CD4-positive, alpha-beta T cell (primary cell): ENCODE measurements at regions not wholly inside any gene's neighbourhood (a gene's known extent, or its start where the extent isn't known, plus 50 kb on each side); places are given as distances from the start of the nearest gene placed in this dataset.

ENCODE experiments used
- ATAC-seq: fragments of 200-7000 bp; cut with Tn5 transposase; one replicate; pipeline ENCODE4 v1.10.0; 2022; ENCODE audit warnings: mild to moderate bottlenecking; ENCODE audit not compliant: poor library complexity
- CTCF ChIA-PET: fragments of 350-600 bp; sonication (Branson Sonifier 250); formaldehyde crosslinking; loops from one replicate; lab custom pipeline; 2021; ENCODE audit warnings: antibody characterized with exemption, inconsistent platforms; lab: Charles Lee
- POLR2A ChIA-PET: fragments of 350-600 bp; sonication (Branson Sonifier 250); formaldehyde crosslinking; loops from one replicate; lab custom pipeline; 2021; ENCODE audit warnings: antibody characterized with exemption, inconsistent platforms; lab: Charles Lee
- DNase-seq, 14 experiments: peaks; one replicate each; pipeline ENCODE4 v3.0.0-alpha.2; 2013 to 2020; ENCODE audit warnings: mixed read lengths in 2 of 14
- H3K27ac ChIP-seq, 2 donors: one replicate each; pipeline versions ENCODE4 v1.5.1 to v1.7.0; 2013; ENCODE audit warnings: low read length in 2 of 2, low read depth in 1 of 2, mild to moderate bottlenecking in 1 of 2
- H3K27me3 ChIP-seq, 2 experiments: 1 replicate in 1 of 2; 2 replicates in 1 of 2; pipeline versions ENCODE4 v1.6.1 to v1.7.0; 2013; ENCODE audit warnings: low read length in 2 of 2, control low read depth in 1 of 2, mild to moderate bottlenecking in 1 of 2, moderate library complexity in 1 of 2; ENCODE audit not compliant: insufficient read depth in 2 of 2, control insufficient read depth in 1 of 2
- H3K36me3 ChIP-seq: one replicate; pipeline ENCODE4 v1.6.1; 2013; ENCODE audit warnings: low read length, control low read depth; ENCODE audit not compliant: insufficient read depth
- H3K4me1 ChIP-seq: one replicate; pipeline ENCODE4 v1.6.1; 2013; ENCODE audit warnings: low read length, control low read depth; ENCODE audit not compliant: insufficient read depth
- H3K4me3 ChIP-seq: one replicate; pipeline ENCODE4 v1.5.1; 2013; ENCODE audit warnings: mild to moderate bottlenecking, low read length, moderate library complexity
- H3K9me3 ChIP-seq, 2 experiments: 1 replicate in 1 of 2; 2 replicates in 1 of 2; pipeline versions ENCODE4 v1.6.1 to v1.7.0; 2013; ENCODE audit warnings: low read length in 2 of 2, mild to moderate bottlenecking in 2 of 2, control low read depth in 1 of 2, moderate library complexity in 1 of 2; ENCODE audit not compliant: control insufficient read depth in 1 of 2, insufficient read depth in 1 of 2
- H3K27ac Mint-ChIP-seq: one replicate; pipeline ENCODE4 v1.8.0; 2020; ENCODE audit warnings: mixed read lengths
- H3K27me3 Mint-ChIP-seq: one replicate; pipeline ENCODE4 v1.8.0; 2021; ENCODE audit warnings: mixed read lengths
- H3K36me3 Mint-ChIP-seq: one replicate; pipeline ENCODE4 v1.8.0; 2021; ENCODE audit warnings: low read depth, mixed read lengths
- H3K4me1 Mint-ChIP-seq: one replicate; pipeline ENCODE4 v1.8.0; 2021; ENCODE audit warnings: low read depth, mixed read lengths
- H3K4me3 Mint-ChIP-seq: one replicate; pipeline ENCODE4 v1.8.0; 2020; ENCODE audit warnings: mild to moderate bottlenecking, mixed read lengths
- H3K9me3 Mint-ChIP-seq: one replicate; pipeline ENCODE4 v1.8.0; 2020; ENCODE audit warnings: mixed read lengths
- CTCF ChIP-seq: fragments of 200-600 bp; IDR thresholded peaks from one replicate; pipeline ENCODE4 v1.8.0; 2022; ENCODE audit warnings: antibody characterized with exemption, mild to moderate bottlenecking
- intact Hi-C, 2 experiments: fragments of 100-400 bp; cut with DNase I in 1 of 2; cut with micrococcal nuclease in 1 of 2; formaldehyde crosslinking; loops; one replicate each; pipeline versions ENCODE4 v1.15.1 to v1.9.0; 2023 to 2025; cut with DNase I, micrococcal nuclease

- Mint-ChIP-seq H3K4me3 (no peak overlapping the region), H3K36me3 (no peaks in the 10 kb centered on the region), H3K4me1 (no peaks in the 10 kb centered on the region), H3K27ac (no peak overlapping the region), H3K27me3 (no peaks in the 10 kb centered on the region), H3K9me3 (peaks cover 16% of the 10 kb centered on the region)
- Histone ChIP-seq H3K4me1 (no peaks in the 10 kb centered on the region), H3K4me3 (no peak overlapping the region), H3K9me3 (peaks cover 3 to 6% of the 10 kb centered on the region in 2 experiments), H3K36me3 (no peaks in the 10 kb centered on the region), H3K27ac (no peak overlapping the region), H3K27me3 (no peaks in the 10 kb centered on the region)
- no peak for ATAC-seq
- ChIA-PET POLR2A (no interaction called here), CTCF (no interaction called here)
- intact Hi-C loops: no loop called here
- DNase-seq: no peak
- TF ChIP-seq CTCF: no peak
Observed at GRCh38 chr12:16881986-16882570, 276.1 kb upstream of the LMO3 start.

GRCh38 chr12:16880864-16881285, 274.9 kb upstream of the LMO3 start:
- Mint-ChIP-seq H3K4me3 (no peak overlapping the region), H3K27ac (no peak overlapping the region), H3K36me3 (no peaks in the 10 kb centered on the region), H3K27me3 (no peaks in the 10 kb centered on the region), H3K4me1 (no peaks in the 10 kb centered on the region), H3K9me3 (peaks cover 10% of the 10 kb centered on the region)
- intact Hi-C loops: no loop called here
- POLR2A ChIA-PET: no interaction called here
- Histone ChIP-seq H3K36me3 (no peaks in the 10 kb centered on the region), H3K27me3 (no peaks in the 10 kb centered on the region), H3K4me1 (no peaks in the 10 kb centered on the region), H3K9me3 (peaks cover 3% of the 10 kb centered on the region in 2 experiments), H3K27ac (no peak overlapping the region), H3K4me3 (no peak overlapping the region)
- no peak for ATAC-seq
- TF ChIP-seq CTCF: no peak
- CTCF ChIA-PET: no interaction called here
- DNase-seq: no peak

GRCh38 chr12:16870845-16871244, 264.9 kb upstream of the LMO3 start:
- Mint-ChIP-seq H3K36me3 (no peaks in the 10 kb centered on the region), H3K4me3 (no peak overlapping the region), H3K9me3 (peaks cover 13% of the 10 kb centered on the region), H3K27me3 (no peaks in the 10 kb centered on the region), H3K27ac (no peak overlapping the region), H3K4me1 (no peaks in the 10 kb centered on the region)
- H3K36me3 ChIP-seq: no peaks in the 10 kb centered on the region
- H3K27ac ChIP-seq: no peak overlapping the region
- no peak for TF ChIP-seq CTCF
- no peaks in the 10 kb centered on the region for H3K27me3 ChIP-seq
- ATAC-seq (no peak), DNase-seq (no peak)
- no peaks in the 10 kb centered on the region for H3K4me1 ChIP-seq
- intact Hi-C loops: no loop called here
- no peak overlapping the region for H3K4me3 ChIP-seq
- H3K9me3 ChIP-seq: peaks cover 0 to 5% of the 10 kb centered on the region in 2 experiments
- ChIA-PET POLR2A (no interaction called here), CTCF (no interaction called here)
